Stimulated activated CD8-positive, alpha-beta memory T cell treated with anti-CD3 and anti-CD28 coated beads, Interleukin-7, amount 100 ng/mL, for 1 hour (primary cell): ENCODE measurements at regions not wholly inside any gene's neighbourhood (a gene's known extent, or its start where the extent isn't known, plus 50 kb on each side); places are given as distances from the start of the nearest gene placed in this dataset.

Experiments used
- DNase-seq, 2 donors: peaks; one replicate each; pipeline ENCODE4 v3.0.0-alpha.2; 2020; ENCODE audit warnings: low read depth in 2 of 2

DNA sequence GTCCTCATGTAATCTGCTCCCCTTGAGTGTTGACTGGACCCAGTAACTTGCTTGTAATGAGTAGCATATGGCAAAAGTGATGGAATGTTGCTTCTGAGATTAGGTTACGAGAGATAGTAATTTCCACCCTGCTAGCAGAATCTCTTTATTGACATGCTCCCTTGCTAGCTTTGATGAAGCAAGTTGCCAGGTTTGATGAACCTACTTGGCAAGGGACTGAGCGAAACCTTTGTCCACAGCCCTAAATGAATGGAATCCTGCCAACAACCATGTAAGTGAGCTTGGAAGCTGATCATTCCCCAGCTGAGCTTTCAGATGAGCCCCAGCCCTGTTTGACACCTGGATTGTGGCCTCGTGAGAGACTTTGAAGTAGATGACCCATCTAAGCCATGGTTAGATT is 120.8 kb upstream of the PLXNC1 start:
- DNase-seq, result no peak

DNA sequence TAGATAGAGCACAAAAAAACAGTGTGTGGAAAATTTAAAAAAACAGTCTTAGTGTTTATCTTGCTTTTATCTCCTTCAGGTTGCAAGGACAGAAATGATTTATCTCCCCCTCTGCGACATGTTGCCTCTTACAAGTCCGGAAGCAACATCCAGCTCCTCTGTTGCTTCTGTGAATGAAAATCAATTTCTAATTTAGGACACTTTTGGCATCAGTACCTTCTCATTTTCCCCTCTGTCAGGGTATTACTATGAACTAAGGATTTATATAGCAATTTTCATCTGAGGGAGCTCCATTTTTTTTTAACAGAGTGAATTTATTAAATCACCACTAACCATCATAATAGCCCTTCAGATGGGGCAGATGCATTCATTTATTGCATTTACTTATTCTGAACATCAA is 116.6 kb upstream of the PLXNC1 start:
- no peak for DNase-seq

DNA sequence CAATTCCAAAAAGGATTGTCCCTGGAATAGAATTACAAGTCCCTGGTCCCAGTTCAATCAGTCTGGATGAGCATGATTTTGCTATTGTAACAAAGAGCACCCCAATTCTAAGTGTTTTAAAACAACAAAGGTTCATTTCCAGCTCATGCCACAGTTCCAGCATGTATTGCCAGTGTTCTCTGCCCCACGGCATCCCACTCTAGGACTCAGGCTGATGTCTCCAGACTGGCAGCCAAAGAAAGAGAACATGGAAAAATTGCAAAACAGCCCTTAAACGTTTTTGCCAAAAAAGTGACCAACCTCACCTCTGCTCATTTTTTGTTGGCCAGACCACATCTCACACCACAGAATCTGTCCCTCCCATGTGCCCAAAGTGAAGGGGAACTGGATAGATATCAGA is 116.0 kb upstream of the PLXNC1 start:
- DNase-seq, result no peak

DNA sequence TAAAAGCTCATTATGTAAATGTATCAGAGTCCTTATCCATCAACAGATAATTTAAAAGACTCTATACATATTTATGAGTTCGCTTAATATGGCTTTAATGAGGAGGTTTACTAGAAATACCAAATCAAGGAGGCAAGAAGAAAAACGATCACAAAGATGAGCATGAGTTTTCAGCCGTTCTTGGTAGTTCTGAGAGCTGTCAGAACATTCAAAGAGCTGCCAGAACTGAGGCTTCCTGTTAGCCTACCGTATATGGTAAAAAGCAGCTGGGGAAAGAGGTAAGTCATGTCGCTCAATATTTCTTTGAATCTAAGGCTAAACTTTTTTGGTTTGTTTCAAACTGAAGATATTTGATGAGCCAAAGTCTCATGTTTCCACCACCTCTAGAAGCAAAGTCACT is 115.3 kb upstream of the PLXNC1 start:
- no peak for DNase-seq

DNA sequence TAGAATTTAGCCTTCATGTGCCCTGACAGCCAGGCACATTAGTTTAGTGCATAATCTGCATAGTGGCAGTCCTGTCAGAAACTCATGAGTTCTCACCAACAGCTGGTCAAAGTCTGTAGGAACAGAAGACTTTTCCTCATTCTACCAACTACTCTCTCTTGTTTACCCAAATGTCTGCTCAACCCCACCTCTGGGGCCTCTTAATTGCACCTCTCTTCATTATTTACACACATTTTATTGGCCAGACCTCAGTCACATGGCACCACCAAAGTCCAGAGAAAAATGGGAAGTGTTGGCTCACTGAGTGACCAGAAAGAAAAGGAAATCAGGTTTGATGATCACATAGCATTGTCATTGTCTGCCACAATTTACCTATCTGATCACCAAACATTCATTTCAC is 114.6 kb upstream of the PLXNC1 start:
- DNase-seq, result no peak

DNA sequence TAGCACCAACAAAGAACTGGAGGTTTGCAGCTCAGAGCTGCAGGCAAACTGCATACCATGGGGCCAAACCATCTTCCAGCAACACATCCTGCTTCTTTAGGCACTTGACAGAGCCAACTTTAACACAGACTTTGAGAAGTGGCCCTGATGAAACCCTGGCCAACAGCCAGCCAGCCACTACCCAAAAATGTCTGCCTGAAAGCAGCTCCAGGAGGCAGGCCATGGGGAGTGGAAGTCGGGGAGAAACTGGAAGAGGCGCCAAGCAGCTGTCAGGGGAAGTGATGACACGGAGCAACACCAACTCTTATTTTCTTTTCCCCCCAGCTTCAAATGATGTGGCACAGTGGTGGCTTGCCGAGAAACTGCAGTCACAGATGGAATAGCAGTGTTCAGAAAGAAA is 110.9 kb upstream of the PLXNC1 start:
- DNase-seq, result no peak

DNA sequence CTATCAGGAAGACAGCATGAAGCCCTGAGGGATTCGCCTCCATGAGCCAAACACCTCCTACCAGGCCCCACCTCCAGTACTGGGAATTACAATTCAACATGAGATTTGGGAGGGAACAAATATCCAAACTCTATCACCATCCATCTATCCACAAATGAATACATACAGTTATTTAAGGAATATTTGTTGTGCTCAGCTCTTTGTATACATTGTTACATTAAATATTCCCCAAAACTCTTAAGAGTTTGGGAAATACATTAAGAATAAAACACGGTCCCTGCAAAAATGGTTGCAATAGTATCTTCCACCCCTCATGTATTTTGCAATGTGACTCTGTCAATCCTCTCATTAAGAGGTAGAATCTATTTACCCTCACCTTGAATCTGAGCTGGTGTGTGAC is 109.8 kb upstream of the PLXNC1 start:
- DNase-seq, result no peak

DNA sequence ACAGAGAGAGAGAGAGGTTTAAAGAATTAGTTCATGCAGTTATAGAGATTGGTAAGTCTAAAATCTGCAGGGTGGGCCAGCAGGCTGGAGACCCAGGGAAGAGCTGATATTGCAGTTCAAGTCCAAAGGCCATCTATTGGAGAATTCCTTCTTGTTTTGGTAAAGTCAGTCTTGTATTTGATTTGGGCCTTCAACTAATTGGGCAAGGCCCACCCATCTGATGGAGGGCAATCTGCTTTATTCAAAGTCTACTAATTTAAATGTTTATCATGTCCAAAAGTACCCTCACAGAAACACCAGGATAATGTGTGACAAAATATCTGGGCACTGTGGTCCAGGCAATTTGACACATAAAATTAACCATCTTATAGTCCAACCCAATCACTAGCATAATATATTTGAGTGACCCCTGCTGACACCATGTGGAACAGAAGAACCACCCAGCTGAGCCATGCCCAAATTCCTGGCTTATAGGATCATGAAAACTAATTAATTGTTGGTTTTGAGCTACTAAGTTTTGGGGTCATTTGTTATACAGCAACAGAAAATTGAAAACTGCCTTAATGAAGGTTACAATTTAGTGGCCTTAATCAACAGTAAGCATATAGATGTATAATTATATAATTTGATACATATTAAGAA is 109.1 kb upstream of the PLXNC1 start:
- DNase-seq, result no peak

DNA sequence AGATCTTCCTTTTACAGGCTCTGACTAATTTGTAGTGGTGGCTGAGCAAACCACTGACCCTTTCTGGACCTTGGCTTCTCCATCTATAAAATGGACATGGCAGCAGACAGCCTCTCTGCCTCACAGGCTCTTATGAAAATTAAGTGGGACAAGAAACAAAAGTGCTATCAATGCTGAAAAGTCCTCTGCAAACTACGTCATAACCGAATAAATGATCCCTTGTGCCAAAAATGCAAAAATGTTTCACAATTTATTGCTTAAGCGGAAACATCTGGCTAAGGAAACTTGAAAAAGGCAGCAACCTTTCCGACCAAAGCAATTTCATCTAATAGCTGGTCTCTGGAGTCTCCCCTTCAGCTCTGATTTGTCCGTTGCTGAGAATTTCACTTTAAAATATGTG is 108.5 kb upstream of the PLXNC1 start:
- no peak for DNase-seq

DNA sequence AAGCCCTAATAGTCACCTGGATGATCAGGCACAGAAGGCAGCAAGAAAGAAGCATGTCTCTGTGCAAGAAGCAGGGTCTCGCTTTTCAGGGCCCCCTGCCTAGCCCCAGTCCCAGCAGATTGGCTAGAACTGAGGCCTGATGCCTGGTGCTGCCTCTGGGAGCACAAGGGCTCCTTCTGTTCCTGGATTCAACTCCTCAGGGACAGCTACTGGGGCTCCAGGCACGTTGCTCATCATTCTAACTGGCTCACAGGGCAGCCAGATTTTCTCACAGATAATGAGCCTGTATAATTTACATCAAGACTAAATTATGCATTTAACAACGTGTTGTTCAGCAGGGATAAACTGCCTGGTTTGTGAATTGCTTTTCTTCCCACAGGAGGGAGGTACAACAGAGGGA is 106.5 kb upstream of the PLXNC1 start:
- DNase-seq, result no peak

DNA sequence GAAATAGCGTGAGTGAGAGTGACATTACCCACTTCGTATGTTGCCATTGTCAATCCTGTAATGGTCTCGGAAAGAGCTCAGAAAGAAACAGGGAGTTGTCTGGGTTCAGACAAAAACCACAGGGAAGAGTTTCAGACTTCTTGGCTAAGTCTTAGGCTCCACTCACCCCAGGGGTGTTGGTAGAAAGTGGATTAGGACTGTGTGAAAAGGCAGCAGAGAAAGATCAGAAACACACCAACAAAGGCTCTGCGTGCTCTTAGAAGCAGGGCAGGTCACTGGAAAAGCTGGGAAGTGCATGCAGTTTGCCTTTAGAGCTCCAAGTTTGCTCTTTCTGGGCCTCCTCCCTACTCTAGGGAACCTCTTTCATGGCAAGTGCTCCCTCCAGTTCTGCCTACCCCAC is 106.1 kb upstream of the PLXNC1 start:
- DNase-seq, result no peak

DNA sequence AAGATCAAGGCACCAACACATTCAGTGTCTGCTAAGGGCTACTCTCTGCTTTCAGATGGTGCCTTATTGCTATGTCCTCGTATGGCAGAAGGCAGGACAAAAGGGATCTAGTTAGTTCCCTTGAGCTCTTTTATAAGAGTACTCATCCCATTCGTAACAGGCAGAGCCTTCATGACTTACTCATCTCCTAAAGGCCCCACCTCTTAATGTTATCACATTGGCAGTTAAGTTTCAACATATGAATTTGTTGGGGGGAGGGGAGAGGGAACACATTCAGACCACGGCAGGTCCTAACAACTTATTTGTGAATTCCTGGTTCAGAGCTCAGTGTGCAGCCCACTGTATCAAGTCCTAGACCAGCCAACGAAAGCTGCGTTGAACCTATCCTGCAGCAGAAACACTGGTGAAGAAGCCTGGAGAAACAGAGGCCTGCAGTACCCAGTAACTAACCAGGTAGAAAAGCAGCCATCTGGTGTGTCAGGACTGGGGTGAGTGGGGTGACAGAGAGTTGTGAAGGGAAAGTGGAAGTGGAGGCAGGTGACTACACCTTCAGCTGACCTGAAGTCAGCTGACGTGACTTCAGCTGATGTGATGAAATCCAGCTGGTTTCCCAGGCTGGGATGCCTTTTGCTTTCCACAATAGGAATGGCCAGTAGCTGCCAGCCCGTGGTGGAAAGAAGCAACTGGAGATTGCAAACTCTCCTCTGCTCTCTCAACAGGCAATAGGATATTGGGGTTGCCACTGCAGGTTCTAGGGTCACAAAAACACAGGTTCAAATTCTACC is 101.6 kb upstream of the PLXNC1 start:
- no peak for DNase-seq

DNA sequence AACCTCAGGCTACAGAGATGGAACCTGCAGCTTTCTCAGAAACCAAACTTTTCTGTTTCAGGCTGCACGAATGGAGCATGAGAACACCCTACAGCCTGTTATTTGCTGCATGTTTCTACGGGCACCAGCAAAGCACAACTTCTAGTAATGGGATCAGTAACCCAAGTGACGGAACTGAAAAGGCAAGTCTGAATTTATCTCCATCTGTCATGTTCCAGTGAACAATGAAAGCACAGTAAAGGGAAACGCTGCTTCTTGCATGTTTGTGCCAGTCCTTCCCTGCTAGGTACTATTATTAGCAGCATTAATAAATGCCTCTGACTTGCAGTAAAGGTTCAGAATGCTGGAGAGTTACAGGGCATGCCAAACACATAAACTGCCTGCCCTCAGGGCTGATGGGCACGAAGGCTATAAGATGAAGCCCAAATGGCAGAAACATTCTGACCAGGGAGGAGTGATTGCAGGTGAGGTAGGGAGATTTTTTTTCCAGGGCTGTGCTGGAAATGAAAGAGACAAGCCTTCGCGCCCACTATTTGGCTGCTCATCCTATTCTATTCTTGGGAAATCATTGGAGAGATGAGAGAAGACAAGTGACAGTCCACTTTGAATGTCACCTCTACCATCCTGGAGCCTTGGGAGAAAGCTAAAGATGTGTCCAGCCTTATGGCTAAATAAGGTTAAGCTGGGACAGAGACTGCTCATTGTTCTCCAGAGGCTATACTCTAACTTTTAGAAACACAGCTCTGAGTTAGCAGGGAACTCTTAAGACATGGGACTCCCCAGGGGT is 100.4 kb upstream of the PLXNC1 start:
- no peak for DNase-seq

DNA sequence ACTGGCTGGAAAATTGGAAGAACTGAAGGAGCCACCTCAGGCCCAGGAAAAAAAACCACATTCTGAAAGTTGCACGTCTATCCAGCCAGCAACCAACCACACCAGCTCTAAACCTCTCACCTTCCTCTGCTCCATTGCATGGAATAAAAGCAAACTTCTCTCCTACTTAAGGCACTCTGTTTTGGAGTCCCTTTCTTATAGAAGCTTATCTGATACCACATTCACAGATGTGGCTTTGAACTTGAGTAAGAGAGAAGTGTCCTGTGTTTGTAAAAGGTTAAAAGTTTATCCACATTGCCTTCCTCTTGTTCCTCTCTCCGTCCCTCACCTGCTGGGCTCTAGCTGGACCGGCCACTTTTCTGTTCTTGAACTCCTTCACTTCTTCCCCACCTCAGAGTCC is 99.6 kb upstream of the PLXNC1 start:
- DNase-seq, result no peak

DNA sequence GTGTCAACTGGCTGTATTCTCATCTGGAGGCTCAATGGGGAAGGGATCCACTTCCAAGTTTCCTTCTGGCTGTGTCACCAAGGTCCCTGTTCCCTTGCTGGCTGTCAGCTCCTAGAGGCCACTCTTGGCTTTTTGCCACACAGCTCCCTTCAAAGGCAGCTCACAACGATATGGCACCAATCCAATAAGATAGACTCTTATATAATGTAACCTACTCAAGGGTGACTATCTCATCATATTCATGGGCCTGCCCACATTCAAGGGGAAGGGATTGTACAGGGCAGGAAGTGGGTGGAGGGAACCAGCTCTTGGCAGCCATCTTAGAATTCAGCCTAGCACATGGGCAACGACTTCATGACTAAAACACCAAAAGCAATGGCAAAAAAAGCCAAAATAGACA is 98.7 kb upstream of the PLXNC1 start:
- DNase-seq, result no peak

DNA sequence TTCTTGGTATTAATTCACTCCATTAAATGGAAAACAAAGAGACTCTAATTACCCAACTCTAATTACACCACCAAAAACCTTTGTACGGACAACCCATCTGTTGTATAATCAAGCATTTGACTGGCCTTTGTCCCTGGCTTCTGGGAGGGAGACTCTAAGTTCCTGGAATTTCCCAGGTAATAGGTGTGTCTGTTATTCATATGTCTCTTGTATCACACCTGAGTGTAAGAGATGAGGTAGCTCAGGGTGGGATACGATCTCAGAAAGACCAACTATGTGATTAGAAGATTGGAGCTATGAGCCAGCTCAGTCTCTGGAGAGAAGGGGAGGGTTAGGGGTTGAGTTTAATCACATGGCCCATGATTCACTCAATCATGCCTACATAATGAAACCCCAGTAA is 94.7 kb upstream of the PLXNC1 start:
- DNase-seq, result no peak

DNA sequence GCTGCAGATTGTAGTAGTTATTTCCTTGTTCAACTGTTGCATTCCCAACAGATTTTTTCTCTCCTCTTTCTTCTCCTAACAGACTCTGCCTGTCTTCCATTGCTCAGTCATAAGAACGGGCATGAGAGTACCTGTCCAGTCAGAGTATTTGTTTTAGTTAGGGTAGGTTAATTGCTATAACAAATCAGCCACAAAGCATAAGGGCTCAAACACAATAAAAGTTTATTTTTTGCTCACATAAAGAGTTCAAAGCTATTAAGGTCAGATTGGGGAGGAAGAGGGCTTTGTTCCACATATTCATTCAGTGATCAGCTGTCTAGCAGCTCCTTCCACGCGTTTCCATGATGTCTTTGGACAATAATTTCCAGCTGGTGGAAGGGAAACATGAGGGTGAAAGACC is 92.8 kb upstream of the PLXNC1 start:
- DNase-seq, result no peak

DNA sequence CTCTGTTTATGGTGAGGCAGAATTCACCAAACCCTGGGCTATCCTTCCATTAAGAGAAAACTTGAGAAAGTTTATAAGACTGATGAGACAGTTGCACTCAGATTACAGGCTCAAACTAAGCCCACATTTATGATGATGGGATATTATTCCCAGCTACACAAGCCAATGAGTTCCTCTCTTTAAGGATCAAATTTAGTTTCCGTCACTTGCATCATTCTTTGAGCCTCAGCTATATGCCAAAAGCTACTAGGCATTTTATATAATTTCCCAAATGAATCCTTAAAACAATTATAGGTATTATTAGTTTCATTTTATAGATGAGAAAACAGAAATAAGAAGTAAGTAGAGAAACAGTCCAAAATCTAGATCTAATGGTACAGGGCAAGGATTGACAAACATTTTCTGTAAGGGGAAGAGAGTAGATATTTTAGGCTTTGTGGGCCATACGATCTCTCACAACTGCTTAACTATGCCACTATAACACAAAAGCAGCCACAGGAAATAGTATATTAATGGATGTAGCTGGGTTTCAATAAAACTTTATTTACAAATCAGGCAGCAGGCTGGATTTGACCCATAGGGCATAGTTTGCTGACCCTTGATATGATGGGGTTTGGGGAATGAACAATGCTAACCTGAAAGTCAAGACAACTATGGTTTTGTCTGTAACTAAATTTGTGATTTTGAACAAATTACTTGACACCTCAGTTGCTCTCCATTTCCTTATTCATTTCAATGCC is 91.8 kb upstream of the PLXNC1 start:
- DNase-seq, result no peak

DNA sequence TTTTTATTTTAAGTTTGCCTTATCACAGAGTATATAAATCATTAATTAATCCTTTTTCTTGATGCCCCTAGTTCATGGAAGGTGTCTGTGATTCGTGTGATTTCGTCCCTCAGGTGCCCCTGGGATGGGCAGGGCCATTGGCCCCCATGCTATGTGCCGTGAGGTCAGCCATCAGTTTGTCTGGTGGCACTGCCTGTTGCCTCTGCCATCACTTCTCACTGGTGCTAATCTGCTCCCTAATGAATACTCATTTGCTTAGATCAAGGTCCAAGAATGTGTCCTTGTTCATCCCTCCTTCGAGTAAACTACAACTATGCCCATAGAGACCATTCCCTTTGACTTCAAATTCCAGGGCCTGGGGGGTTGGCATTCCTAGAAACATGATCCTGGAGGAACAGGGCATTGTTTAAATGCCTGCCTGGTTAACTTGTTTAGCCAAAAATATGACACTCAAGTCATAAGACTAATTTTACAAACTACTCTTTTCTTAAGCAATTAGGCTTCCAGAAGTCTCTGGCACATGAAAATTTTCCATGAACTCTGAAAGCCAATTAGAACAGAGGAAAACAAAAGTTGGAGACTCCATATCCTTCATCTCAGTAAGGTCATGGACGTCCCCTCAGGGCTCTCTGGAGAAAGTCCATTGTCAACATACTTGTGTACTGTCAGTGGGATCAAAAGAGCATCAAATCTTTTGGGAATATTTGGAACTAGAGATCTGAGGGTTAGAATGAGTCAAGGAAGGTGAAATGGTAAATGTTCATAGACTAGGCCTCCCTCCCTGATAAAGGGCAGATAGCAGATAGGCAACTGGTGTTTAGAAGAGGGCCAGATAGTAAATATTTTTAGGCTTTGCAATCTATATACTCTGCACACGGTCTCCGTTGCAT is 90.9 kb upstream of the PLXNC1 start:
- no peak for DNase-seq

DNA sequence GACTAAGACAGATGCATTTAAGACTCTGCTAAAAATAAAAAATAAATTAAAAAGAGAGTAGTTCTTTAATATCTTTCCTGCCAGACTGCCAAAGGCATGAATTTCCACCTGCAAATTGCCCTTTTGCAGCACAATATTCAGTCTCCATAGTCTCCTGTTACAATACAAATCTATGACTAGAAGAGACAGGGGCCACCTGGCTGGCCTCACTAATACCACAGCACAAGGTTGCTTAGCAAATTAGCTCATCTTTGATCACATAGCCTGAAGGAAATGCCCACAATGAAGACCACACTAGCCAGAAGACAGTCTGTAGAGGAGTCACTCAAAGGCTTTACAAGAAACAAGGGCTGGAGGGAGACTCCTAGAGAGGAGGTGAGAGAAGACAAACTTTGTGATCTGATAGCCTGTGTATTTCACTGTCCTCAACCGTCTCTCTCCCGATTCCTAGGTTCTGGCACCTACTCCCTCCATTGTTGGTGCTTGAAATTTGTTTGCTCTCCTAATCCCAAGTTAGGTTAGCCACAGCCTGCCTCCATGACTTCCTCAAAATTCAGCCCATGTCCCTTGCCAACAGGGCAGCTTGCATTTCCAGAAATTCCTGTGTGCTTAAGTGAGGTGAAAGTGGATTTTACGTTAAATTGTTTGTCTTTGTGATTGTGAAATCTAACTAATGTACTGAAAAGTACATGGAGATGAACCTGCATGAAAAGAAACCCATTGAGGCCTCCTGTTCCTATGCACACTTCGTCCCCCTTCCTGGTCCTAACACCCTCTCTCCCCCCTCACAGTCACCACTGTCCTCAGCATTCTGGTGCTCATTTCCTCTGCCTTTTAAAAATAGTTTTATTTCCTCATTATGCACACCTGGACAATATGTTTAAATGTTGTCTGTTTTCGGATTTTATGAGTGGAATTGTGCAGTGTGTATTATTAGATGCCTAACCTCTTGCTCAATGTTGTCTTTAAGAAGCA is 88.7 kb upstream of the PLXNC1 start:
- DNase-seq, result no peak
